Epidermal melanocyte (primary cell): ENCODE measurements at regions not wholly inside any gene's neighbourhood (a gene's known extent, or its start where the extent isn't known, plus 50 kb on each side); places are given as distances from the start of the nearest gene placed in this dataset.

ENCODE experiments used
- DNase-seq: peaks from one replicate; pipeline ENCODE4 v3.0.0; 2011; ENCODE audit warnings: low spot score; ENCODE audit not compliant: insufficient read length

DNA sequence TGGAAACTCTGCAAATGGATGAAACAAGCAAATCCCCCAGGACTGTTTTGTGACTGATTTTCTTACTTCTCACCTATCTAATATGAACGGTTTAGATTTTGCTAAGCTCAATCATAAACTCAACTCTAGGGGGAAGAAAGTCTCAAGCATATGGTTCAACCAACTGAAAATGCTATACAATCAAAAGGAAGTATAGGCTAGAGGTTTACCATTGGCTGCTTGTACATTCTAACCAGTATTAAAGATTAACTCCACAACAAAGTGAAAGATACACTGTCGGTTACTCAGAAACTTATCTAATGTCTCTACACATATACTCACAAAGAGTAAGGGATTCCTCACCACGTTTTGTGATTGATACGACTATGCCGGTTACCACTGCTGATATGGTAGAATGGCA, 281.8 kb upstream of the SOX5 start:
- no peak for DNase-seq

GRCh38 chr12:24230061-24230701, 280.7 kb upstream of the SOX5 start:
- no peak for DNase-seq

DNA sequence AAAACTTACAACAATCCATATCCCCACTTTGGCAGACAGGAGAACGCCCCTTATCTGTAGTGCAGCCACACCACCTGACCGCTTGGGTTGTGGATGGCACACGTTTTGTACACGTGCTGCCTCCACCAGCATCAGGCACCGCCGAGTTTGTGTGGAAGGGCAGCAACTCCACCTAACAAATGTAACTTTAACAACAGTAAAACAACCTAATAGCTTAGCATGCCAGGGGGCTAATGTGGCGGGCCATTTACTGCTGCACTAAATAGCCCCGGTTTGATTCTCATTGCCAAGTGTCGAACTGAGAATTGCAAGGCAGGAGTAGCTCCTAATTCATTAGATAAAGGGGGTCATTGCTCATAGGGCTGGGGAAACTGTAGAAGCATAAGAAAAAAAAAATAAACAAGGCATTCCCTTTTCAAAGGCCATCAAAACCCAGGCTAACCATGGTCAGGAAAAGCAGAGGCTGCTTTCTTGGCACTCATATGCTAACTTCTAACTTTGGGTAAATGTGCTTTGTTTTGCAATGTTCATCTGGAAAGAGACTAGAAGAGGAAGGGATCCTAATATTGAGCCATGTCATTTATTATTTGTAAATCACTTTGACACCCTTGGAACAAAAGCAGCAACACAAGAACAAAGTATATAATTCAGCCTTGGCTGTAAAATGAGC, 279.7 kb upstream of the SOX5 start:
- DNase-seq, result no peak

GRCh38 chr12:24228371-24228770, 278.9 kb upstream of the SOX5 start:
- no peak for DNase-seq

DNA sequence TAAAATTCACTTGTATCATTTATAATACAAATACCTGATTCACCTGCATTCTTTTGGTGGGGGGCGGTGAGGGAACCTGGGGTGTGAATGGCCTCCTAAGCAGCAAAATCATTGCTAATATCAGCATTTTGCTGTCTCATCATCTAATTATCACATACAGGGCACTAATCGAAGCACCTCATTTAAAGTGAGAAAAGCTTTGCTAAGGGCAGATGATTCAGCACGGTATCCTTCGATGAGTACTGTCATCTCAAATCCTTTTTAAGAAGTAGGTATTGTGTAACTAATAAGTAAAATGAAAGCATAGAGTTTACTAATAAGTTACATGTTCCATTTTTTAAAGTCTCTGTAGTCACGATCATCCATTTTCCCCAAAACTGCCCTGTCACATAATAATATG, 278.1 kb upstream of the SOX5 start:
- DNase-seq, result no peak

GRCh38 chr12:24226745-24227350, 277.4 kb upstream of the SOX5 start:
- DNase-seq, result no peak

DNA sequence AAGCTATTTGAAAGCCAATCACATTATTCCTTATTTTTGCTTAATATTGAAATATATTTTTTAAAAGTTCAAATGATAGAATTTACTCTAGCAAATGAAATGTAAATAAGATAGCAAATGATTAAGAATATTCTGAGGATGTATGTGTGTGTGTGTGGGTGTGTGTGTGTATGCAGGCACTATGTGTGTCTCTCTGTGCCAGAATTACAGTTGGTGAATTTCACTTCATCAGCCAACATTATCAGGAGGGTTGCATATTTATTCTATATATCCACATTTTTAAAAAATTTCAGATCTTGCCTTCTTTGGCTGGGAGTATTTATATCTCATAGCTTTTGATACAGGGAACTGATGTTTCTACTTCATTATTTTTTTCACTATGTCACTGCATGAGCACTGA, 274.9 kb upstream of the SOX5 start:
- DNase-seq, result no peak

DNA sequence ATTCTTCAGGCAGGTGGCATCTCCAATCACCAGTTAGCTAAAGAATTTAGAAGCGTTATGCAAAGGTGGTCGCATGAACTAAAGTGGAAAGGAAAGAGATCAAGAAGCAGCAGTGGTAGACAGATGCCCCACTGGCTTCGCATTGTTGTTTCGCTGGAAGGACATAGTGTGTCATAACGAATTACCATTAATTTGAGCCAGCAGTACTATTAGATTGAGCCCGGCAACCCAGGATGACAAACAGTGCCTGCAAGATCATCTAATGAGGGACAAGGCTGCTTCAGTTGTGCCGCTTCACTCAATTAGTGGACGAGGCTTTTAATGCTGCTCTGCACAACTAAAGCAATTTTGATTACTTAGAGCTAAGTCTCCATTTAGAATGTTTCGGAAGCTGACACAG, 274.5 kb upstream of the SOX5 start:
- no peak for DNase-seq

DNA sequence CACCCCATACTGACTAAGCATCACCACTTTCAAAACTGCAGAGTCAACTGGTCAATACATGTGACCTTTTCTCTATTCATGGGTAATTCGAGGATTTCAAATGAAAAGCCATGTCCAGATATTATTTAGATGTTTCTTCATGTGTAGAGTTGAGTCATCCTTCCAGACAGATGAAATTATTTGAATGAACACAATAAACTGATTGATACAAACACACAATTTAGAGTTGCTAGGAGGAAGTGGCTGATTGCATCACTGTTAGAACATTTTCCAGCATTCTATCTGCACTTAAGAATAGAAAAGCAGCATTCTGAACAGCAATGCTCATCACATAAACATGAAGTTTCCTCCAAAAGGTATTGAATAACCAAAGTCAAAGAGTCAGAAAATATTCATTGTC, 273.5 kb upstream of the SOX5 start:
- no peak for DNase-seq

DNA sequence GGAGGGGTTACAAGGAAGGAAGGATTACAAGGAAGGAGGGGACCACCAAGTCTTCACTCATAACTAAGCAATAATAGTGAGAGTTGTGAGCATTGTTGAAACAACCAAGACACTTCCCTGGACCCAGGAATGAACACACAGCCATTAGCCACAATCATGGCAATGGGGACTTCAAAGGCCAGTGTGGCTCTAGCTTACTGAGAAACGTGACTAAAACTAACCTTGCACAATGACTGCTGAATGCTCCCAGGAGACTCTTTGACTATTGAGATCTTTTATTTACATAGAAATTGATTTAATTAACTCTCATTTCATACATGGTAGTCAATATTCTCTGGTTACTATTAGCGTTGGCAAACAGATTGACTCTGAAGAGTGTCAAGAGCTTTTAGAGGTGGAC, 263.0 kb upstream of the SOX5 start:
- DNase-seq, result no peak

GRCh38 chr12:24206621-24207020, 257.2 kb upstream of the SOX5 start:
- no peak for DNase-seq

GRCh38 chr12:24201258-24201970, 251.9 kb upstream of the SOX5 start:
- no peak for DNase-seq

- DNase-seq, result no peak
Measured at GRCh38 chr12:24200010-24200409, 250.5 kb upstream of the SOX5 start.

DNA sequence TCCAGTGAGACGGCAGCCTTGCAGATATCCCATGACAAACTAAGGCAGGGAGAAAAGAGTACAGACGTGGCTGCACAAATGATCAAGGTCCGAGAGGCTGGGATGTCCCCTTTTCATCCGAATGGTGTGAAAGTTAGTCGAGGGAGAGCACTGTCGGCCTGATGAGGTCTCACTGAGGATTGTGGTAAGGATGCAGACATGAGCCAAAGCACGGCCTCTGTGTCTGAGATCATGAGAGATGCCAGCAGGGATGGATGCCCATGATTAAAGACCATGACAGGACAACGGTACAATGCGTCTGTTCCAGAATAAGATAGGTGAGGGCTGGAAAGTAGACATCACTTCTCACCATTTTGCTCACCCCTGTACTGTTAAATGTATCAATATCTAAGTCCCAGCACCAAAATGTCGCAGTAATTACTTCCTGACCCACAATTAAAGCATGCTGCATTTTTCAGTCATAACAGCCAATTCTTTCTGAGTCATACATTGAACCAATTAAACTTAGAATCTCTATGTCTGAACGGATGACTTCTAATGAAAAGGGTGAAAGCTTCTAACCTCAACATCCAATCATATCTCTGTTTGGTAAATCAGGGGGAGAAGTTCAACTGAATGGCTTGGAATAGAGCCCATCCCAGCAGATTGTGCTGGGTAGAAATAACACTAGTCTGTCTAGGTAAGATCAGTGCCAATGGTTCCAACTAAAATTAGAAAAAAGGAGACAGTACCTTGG, 249.6 kb upstream of the SOX5 start:
- DNase-seq, result no peak

- DNase-seq, result no peak
Measured at GRCh38 chr12:24198070-24198469, 248.6 kb upstream of the SOX5 start.

- DNase-seq, result no peak
Measured at GRCh38 chr12:24197532-24197931, 248.1 kb upstream of the SOX5 start.

DNA sequence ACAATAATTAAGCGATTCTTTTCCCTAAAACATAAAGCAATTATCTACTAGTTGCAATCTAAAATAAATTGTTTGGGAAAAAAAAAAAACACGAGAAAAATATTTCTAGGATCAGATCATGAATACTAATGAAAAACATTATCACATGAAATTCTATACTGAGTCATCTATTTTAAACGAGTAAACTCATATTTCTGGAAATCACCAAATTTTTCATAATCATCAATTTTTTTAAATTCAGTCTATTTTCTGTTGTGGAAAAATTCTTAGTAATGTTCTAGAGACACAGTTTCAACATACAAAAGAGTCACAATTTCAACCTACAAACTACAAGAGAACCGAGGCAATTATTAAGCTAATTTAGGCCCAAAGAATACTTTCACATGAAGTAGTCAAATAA, 245.6 kb upstream of the SOX5 start:
- DNase-seq, result no peak

GRCh38 chr12:24191117-24191516, 241.6 kb upstream of the SOX5 start:
- DNase-seq, result no peak

DNA sequence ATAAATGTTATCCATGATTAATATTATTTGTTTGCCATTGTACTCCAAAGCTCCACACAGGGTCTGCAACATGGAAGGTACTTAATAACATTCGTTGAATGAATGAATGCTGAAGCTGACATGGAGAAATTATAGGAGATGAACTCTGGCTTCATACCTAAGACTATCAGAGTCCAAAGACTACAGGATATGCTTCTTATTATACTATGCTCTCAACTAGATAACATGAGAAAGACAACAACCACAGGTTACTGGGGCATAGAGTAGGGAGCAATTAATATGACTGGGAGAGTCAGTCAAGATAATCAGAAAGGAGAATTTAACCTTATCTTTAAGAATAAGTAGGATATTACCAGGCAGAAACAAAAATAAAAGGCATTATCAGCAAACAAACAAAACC, 236.3 kb upstream of the SOX5 start:
- DNase-seq, result no peak

DNA sequence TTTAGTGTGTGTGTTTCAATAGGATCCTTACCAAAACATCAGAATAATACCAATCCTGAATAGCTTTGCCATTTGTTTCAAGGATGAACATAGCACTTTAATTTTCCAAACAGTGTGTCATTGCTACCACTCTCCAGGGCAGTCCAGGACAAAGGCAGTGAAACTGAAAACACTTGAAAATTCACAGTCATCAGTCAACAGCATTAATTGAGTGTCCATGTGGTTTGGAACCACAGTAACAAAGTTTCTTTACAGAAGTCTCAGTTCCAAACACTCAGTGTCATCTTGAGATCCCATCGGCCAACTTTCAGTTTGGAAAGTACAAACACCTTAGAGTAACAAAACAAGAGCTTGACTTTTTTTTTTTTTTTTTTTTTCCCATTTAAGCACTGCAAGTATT, 228.4 kb upstream of the SOX5 start:
- DNase-seq, result no peak

- DNase-seq, result no peak
Measured at GRCh38 chr12:24175929-24176328, 226.5 kb upstream of the SOX5 start.

DNA sequence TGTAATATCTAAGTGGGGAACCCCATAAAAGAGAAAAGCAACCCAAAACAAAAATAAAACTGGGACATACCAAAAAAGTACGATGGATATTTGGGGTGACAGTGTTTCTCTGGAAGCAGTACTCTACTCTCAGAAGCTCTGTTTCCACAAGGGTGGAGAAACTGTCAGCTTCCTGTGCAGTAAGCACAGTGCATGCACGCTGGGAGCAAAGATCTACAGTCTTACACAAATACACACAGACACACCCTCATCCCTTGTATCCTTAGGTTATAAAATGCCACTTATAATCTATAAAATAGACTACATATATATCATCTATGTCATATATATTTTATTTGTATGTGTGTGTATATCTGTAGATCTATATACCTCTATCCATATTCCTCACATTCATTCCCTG, 225.8 kb upstream of the SOX5 start:
- no peak for DNase-seq
